HFFc6 (cell line): ENCODE measurements at regions not wholly inside any gene's neighbourhood (a gene's known extent, or its start where the extent isn't known, plus 50 kb on each side); places are given as distances from the start of the nearest gene placed in this dataset.
"Not testable (repeated sequence)": the region's sequence is repeated elsewhere in the genome, so short reads cannot be mapped to it uniquely, and the experiment has no call there.

ENCODE experiments used
- DNase-seq: peaks from one replicate; pipeline ENCODE4 v3.0.0-alpha.2; 2018
- H3K27ac Mint-ChIP-seq: 2 replicates; pipeline ENCODE4 v1.8.0; 2020; ENCODE audit warnings: mild to moderate bottlenecking, mixed read lengths
- H3K27me3 Mint-ChIP-seq: 2 replicates; pipeline ENCODE4 v1.8.0; 2021; ENCODE audit warnings: mild to moderate bottlenecking, moderate library complexity, mixed read lengths; ENCODE audit not compliant: insufficient read depth
- H3K36me3 Mint-ChIP-seq: 2 replicates; pipeline ENCODE4 v1.8.0; 2021; ENCODE audit warnings: low read depth, mixed read lengths
- H3K4me1 Mint-ChIP-seq: 2 replicates; pipeline ENCODE4 v1.8.0; 2020; ENCODE audit warnings: low read depth, mixed read lengths
- H3K4me3 Mint-ChIP-seq: 2 replicates; pipeline ENCODE4 v1.8.0; 2020; ENCODE audit warnings: mild to moderate bottlenecking, moderate library complexity, mixed read lengths
- H3K9me3 Mint-ChIP-seq: 2 replicates; pipeline ENCODE4 v1.8.0; 2020; ENCODE audit warnings: mild to moderate bottlenecking, mixed read lengths
- TF ChIP-seq, protein P1 (sequence below): fragments of 200-600 bp; sonication (generic); IDR thresholded peaks from 2 replicates; pipeline ENCODE4 v1.5.0; 2021; ENCODE audit warnings: antibody characterized with exemption, mild to moderate bottlenecking

- no peak overlapping the region for H3K27ac Mint-ChIP-seq
- H3K27me3 Mint-ChIP-seq, result peaks cover 5% of the 10 kb centered on the region
- H3K36me3 Mint-ChIP-seq, result no peaks in the 10 kb centered on the region
- H3K9me3 Mint-ChIP-seq, result no peaks in the 10 kb centered on the region
- no peak overlapping the region for H3K4me3 Mint-ChIP-seq
- no peak for DNase-seq
- TF ChIP-seq, protein P1, sequence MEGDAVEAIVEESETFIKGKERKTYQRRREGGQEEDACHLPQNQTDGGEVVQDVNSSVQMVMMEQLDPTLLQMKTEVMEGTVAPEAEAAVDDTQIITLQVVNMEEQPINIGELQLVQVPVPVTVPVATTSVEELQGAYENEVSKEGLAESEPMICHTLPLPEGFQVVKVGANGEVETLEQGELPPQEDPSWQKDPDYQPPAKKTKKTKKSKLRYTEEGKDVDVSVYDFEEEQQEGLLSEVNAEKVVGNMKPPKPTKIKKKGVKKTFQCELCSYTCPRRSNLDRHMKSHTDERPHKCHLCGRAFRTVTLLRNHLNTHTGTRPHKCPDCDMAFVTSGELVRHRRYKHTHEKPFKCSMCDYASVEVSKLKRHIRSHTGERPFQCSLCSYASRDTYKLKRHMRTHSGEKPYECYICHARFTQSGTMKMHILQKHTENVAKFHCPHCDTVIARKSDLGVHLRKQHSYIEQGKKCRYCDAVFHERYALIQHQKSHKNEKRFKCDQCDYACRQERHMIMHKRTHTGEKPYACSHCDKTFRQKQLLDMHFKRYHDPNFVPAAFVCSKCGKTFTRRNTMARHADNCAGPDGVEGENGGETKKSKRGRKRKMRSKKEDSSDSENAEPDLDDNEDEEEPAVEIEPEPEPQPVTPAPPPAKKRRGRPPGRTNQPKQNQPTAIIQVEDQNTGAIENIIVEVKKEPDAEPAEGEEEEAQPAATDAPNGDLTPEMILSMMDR, result no peak
- H3K4me1 Mint-ChIP-seq, result peaks cover 7% of the 10 kb centered on the region; the same call in 1 of the 2 replicates
Observed at GRCh38 chr4:138633580-138633904, 382.0 kb upstream of the NOCT start.

DNA sequence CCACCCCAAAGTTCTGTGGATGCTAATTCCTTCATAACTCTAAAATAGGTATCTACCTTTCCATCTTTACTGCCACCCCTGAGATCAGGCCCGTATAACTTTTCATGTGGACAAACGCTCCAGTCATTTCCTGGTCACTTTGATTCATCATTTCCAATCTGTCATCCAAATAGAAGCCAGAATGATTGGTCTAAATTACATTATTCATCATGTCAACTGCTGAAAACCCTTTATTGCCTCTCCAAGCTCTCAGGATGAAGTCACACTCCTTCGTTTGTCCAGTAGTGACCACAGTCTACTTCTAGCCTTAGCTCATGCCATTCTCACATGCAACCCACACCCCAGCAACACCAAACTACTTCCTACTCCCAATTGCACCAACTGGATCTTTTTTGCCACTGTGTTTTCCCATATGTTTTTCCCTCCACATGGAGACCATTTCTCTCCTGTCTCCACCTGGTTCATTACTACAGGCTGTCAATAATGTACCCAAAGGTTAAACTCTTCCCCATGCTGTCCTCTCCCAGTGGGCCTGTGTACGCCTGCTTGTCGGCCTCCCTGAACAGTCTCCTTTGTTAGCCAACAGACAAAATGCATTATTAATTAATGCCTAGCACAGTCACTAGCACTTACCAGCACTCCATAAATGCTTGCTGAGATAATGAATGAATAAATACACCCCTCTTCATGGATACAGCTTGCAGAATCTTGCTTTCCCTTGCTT lies 382.6 kb upstream of the NOCT start:
- TF ChIP-seq, protein P1, result no peak
- H3K4me1 Mint-ChIP-seq, result peaks cover 6% of the 10 kb centered on the region; the same call in 1 of the 2 replicates
- no peak overlapping the region for H3K27ac Mint-ChIP-seq
- H3K4me3 Mint-ChIP-seq, result no peak overlapping the region
- DNase-seq, result no peak
- no peaks in the 10 kb centered on the region for H3K9me3 Mint-ChIP-seq
- H3K36me3 Mint-ChIP-seq, result no peaks in the 10 kb centered on the region
- peaks cover 5% of the 10 kb centered on the region for H3K27me3 Mint-ChIP-seq

DNA sequence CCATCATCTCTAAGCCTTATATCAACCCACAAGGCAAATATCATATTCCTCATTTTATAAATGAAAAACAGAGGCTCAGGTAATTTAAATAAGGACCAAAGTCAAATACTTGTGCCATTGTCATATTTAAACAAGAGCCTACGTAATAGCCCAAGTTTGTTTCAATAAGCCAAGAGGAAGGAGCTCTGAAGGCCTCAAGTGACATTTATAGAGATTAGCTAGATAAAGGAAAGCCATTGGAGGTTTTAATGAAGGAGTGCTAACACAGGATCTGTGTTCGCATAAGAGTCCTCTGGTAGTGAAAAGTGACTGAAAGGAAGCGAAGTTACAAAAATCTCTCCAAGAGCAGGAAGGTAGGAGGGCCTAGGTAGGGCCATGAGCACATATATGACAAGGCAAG lies 384.9 kb upstream of the NOCT start:
- peaks cover 7% of the 10 kb centered on the region for H3K27me3 Mint-ChIP-seq
- H3K27ac Mint-ChIP-seq, result no peak overlapping the region
- no peaks in the 10 kb centered on the region for H3K36me3 Mint-ChIP-seq
- peaks cover 6% of the 10 kb centered on the region; the same call in 1 of the 2 replicates for H3K4me1 Mint-ChIP-seq
- no peaks in the 10 kb centered on the region for H3K9me3 Mint-ChIP-seq
- TF ChIP-seq, protein P1, result no peak
- no peak for DNase-seq
- H3K4me3 Mint-ChIP-seq, result no peak overlapping the region

- peaks cover 6% of the 10 kb centered on the region; the same call in 1 of the 2 replicates for H3K4me1 Mint-ChIP-seq
- no peaks in the 10 kb centered on the region for H3K9me3 Mint-ChIP-seq
- no peak for DNase-seq
- TF ChIP-seq, protein P1, result no peak
- peaks cover 7% of the 10 kb centered on the region for H3K27me3 Mint-ChIP-seq
- H3K27ac Mint-ChIP-seq, result no peak overlapping the region
- no peak overlapping the region for H3K4me3 Mint-ChIP-seq
- H3K36me3 Mint-ChIP-seq, result no peaks in the 10 kb centered on the region
Observed at GRCh38 chr4:138629669-138630068, 385.9 kb upstream of the NOCT start.

DNA sequence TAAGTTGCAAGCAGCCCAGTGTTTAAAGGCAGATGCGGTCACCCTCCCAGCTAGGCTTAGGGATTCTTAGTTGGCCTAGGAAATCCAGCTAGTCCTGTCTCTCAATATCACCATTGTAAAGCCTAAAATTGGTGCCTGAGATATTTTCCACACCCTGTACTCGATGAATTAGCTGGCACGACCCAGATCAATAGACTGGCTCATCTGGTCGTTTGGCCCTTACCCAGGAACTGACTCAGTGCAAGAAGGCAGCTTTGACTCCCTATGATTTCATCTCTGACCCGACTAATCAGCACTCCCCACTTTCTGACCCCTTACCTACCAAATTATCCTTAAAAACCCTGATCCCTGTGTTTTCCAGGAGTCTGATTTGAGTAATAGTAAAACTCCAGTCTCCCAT lies 384.9 kb upstream of the SLC7A11 start:
- no peak for DNase-seq
- Mint-ChIP-seq H3K4me3 (no peak overlapping the region), H3K9me3 (no peaks in the 10 kb centered on the region), H3K27me3 (peaks cover 11% of the 10 kb centered on the region), H3K36me3 (no peaks in the 10 kb centered on the region), H3K4me1 (no peaks in the 10 kb centered on the region), H3K27ac (no peak overlapping the region)
- TF ChIP-seq, protein P1, result no peak

DNA sequence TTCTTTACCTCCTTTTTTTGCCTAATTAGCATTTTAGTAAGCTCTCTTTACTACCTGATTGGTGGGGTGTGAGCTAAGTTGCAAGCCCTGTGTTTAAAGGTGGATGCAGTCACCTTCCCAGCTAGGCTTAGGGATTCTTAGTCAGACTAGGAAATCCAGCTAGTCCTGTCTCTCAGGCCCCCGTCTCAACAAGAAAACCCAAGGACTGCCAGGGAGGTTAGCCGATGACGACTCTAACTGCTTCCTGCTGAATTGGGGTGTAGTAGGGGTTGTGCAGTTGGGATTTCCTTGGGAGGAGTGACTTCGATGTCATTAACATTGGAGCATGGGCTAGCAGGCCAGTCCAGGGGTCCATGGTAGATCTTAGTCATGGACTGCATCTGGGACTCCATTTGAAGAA lies 380.2 kb upstream of the SLC7A11 start:
- DNase-seq, H3K36me3 Mint-ChIP-seq, H3K27ac Mint-ChIP-seq, H3K9me3 Mint-ChIP-seq, H3K4me3 Mint-ChIP-seq, H3K4me1 Mint-ChIP-seq: not testable (repeated sequence)
- peaks cover 11% of the 10 kb centered on the region for H3K27me3 Mint-ChIP-seq
